Dedifferentiated amniotic fluid mesenchymal stem cell (primary cell): ENCODE measurements at regions not wholly inside any gene's neighbourhood (a gene's known extent, or its start where the extent isn't known, plus 50 kb on each side); places are given as distances from the start of the nearest gene placed in this dataset.

Experiments used
- DNase-seq: peaks from one replicate; pipeline ENCODE4 v3.0.0-alpha.2; 2016; ENCODE audit errors: extremely low spot score

GRCh38 chr20:57056651-57057050, 209.8 kb downstream of the BMP7 start:
- DNase-seq: no peak

GRCh38 chr20:57059055-57059596, 207.3 kb downstream of the BMP7 start:
- no peak for DNase-seq

GRCh38 chr20:57060407-57061050, 205.9 kb downstream of the BMP7 start:
- DNase-seq: no peak

- DNase-seq: no peak
Observed at GRCh38 chr20:57061051-57061900, 205.2 kb downstream of the BMP7 start.

GRCh38 chr20:57062241-57062640, 204.2 kb downstream of the BMP7 start:
- no peak for DNase-seq

- no peak for DNase-seq
Observed at GRCh38 chr20:57062696-57063270, 203.7 kb downstream of the BMP7 start.

DNA sequence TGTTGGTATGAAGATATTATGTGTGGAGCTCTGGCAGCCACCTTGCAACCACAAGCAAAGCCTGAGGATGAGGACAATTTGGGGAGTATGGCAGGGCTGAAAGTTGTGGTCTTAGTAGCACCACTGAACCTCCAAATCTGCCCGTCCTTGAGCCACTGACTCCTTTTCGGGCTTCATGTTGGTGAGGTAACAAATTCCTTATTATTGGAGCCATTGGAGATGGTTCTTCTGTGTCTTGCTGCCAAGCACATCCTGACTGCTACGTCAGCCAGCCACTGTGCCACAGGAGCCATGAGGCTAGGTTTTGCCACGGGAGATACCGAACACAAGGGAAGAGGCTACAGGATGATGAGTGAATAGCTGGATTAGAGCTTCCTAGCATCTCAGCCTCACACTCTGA, 201.6 kb downstream of the BMP7 start:
- DNase-seq: no peak

DNA sequence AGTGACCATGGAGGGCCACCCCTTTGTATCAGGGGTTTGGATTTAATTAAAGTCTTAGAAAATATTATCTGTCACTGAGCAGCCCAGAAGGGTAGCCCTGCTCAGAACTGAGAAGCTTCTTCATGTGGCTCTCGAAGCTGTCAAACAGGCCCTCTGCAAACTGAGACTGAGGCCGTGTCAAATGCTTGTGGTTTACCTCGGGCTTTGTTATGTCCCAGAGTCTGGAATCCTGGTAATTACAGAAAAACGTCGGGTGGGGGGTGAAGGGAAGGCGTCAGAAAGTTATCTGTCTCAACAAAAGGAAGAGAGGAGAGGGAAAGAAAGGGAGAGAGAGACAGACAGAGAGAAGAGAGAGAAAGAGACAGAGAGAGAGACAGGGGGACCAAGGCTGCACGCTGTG, 200.8 kb downstream of the BMP7 start:
- no peak for DNase-seq

- DNase-seq: no peak
Observed at GRCh38 chr20:57066126-57066900, 200.1 kb downstream of the BMP7 start.

DNA sequence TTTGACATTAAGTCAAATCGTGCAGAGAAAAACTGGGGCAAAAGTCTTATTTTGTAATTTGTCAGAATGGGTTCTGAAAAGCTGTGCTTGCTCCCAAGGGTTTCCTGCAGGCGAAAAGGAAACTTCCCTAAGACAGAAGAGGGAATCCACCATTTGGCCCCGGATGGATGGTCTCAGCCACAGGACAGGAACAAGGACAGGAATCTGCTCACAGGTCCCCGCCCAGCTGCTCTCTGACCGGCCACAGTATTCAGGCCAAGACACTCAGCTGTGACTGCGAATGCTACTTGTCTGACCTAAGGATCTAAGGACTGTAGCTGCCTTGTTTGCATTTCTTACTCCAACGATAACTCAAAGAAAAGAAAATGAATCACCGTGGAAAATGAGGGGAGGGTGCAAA, 197.0 kb downstream of the BMP7 start:
- no peak for DNase-seq

DNA sequence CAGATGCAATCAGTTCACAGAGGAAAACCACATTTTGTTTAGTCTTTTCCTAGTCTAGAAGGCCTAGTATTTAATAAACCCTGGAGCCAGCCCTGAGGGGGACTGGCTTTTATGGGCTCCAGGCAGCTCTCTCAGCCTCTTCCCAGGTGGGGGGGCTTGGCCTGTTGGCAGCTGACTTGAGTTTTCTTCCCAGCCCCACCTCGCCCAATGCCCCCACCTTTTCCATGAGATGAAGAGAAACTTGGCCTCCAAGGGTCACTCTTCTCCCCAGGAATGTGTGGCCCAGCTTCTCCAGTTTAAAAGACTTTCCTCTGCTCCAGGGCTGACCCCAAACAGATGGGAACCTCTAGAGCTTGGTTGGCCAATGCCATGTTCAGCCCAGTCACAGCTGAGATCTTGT, 196.1 kb downstream of the BMP7 start:
- no peak for DNase-seq

GRCh38 chr20:57071283-57071731, 195.1 kb downstream of the BMP7 start:
- no peak for DNase-seq

DNA sequence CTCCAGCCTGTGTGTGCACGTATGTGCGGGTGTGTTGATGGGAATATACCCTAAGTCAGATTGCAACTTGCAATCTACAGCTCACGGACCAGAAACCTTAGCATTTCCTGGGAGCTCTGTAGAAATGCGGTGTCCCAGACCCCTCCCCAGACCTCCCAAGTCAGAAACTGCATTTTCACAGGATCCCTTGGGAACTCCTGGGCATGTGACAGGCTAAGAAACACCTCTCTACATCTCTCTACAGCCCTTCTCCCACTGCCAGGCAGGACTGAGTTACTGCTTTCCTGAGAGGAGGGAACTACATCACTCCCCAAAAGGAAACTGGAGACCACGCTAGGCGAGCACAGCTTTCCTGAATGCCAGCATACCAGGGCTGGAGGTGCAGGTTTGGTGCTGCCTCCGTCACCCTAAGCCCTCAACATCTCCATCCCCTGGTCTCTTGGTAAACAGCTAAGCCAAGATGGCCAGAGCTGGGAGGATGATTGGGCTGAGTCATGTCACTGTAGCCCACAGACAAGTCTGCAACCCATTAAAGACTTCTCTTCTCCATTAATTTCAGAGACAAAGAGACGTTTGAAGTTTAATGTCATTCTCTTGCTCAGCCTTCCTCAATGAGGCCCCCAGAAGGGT, 194.4 kb downstream of the BMP7 start:
- DNase-seq: no peak

- no peak for DNase-seq
Observed at GRCh38 chr20:57073402-57073801, 193.0 kb downstream of the BMP7 start.

DNA sequence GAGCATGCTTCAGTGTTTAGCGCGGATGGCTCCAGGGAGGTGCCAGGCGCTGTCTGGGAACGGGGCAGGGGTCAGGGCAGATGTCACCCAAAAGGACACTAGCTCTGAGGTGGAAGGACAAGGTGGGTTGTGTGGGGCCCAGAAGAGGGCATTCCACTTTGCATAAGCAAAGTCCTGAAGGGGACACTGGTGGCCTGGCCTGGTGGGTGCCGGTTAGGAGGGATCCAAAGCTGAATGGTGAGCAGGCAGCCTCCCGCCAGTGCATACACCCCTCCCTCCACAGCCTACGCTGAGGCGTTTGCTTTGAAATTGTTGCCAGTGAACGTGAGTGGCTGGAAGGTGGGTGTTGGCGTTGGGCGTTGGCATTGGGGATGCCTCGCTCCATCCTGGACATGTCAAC, 192.1 kb downstream of the BMP7 start:
- DNase-seq: no peak

DNA sequence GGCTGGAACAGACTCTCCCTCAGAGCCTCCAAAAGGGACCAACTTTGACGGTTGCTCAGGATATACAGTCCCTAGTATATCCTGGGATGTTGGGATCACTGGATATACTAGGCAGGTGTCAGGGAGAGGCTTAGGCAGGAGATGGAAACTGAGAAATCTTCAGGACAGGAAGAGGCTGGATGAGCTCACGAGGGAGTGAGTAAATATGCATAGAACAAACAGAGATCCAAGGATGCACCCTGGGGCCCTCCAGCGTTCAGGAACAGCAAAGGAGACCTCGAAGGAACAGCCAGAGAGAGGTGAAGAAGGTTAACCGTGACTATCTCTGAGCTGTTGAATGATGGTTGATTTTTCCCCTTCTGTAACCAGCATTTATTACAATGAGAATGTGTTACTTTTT, 191.3 kb downstream of the BMP7 start:
- DNase-seq: no peak

GRCh38 chr20:57075603-57076002, 190.8 kb downstream of the BMP7 start:
- no peak for DNase-seq

- DNase-seq: peak; percentile 19
Observed at GRCh38 chr20:57076152-57076652, 190.2 kb downstream of the BMP7 start.

DNA sequence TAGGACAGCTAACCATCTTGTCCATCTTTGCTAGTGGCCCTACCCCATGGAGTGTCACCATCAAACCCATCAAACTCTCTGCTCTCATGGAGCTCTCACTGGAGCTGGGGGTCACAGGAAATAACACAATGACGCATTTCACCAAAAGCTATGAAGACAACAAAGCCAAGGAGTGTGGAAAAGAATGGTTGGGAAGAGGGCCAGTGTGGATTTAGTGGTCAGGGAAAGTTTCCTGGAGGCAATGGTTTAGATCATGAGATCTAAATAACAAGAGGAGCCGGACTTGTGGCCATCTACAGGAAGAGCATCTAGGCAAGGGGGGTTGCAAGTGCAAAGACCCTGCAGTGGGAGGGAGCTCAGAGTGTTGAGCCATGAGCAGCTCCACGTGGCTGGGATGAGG, 189.5 kb downstream of the BMP7 start:
- DNase-seq: no peak

DNA sequence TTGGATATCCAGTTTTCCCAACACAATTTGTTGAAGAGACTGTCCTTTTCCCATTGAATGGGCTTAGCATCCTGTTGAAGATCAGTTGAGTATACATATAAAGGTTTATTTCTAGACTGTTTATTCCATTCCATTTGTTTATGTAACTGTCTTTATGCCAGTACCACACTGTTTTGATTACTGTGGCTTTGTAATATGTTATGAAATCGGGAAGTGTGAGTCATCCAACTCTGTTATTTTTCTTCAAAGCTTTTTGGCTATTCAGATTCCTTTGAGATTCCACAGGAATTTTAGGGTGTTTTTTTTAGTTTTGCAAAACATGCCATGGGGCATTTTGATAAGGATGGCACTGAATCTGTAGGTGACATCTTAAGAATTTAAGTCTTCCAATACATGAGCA, 188.3 kb downstream of the BMP7 start:
- DNase-seq: no peak
